ENCODE measurements at regions not wholly inside any gene's neighbourhood (a gene's known extent, or its start where the extent isn't known, plus 50 kb on each side); places are given as distances from the start of the nearest gene placed in this dataset.

DNA sequence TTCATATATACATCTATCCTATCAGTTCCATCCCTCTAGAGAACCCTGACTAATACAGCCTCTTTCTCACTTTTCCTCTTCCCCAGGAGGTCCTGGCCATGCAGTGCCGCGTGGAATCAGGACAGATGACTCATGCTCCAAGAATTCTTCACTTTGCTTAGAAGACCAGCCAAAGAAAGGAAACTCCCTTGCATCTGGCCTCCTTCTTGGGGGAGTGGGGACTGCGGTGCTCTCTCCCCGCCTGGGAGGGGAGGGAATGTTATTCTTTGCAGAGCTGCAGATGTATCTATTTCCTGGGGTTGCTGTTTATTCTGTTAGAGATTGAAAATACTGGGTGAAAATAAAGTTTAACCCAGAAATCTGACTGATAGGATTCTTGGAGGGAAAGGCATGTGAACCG, 111.5 kb upstream of the SH3BP4 start (continued):
- TF ChIP-seq, protein P1, sequence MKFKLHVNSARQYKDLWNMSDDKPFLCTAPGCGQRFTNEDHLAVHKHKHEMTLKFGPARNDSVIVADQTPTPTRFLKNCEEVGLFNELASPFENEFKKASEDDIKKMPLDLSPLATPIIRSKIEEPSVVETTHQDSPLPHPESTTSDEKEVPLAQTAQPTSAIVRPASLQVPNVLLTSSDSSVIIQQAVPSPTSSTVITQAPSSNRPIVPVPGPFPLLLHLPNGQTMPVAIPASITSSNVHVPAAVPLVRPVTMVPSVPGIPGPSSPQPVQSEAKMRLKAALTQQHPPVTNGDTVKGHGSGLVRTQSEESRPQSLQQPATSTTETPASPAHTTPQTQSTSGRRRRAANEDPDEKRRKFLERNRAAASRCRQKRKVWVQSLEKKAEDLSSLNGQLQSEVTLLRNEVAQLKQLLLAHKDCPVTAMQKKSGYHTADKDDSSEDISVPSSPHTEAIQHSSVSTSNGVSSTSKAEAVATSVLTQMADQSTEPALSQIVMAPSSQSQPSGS (tag by site-specific recombination; IDR thresholded peaks at IDR 0.05; ENCODE audit: low read depth): no peak
- TF ChIP-seq ZNF837 (tag by site-specific recombination; IDR thresholded peaks at IDR 0.05): no peak
- TF ChIP-seq ZNF510 (tag by site-specific recombination; IDR thresholded peaks at IDR 0.05; ENCODE audit: insufficient replicate concordance): no peak
- TF ChIP-seq, protein P2, sequence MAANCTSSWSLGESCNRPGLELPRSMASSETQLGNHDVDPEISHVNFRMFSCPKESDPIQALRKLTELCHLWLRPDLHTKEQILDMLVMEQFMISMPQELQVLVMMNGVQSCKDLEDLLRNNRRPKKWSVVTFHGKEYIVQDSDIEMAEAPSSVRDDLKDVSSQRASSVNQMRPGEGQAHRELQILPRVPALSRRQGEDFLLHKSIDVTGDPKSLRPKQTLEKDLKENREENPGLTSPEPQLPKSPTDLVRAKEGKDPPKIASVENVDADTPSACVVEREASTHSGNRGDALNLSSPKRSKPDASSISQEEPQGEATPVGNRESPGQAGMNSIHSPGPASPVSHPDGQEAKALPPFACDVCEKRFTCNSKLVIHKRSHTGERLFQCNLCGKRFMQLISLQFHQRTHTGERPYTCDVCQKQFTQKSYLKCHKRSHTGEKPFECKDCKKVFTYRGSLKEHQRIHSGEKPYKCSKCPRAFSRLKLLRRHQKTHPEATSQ (tag by site-specific recombination; IDR thresholded peaks at IDR 0.05): no peak
- TF ChIP-seq, protein P3, sequence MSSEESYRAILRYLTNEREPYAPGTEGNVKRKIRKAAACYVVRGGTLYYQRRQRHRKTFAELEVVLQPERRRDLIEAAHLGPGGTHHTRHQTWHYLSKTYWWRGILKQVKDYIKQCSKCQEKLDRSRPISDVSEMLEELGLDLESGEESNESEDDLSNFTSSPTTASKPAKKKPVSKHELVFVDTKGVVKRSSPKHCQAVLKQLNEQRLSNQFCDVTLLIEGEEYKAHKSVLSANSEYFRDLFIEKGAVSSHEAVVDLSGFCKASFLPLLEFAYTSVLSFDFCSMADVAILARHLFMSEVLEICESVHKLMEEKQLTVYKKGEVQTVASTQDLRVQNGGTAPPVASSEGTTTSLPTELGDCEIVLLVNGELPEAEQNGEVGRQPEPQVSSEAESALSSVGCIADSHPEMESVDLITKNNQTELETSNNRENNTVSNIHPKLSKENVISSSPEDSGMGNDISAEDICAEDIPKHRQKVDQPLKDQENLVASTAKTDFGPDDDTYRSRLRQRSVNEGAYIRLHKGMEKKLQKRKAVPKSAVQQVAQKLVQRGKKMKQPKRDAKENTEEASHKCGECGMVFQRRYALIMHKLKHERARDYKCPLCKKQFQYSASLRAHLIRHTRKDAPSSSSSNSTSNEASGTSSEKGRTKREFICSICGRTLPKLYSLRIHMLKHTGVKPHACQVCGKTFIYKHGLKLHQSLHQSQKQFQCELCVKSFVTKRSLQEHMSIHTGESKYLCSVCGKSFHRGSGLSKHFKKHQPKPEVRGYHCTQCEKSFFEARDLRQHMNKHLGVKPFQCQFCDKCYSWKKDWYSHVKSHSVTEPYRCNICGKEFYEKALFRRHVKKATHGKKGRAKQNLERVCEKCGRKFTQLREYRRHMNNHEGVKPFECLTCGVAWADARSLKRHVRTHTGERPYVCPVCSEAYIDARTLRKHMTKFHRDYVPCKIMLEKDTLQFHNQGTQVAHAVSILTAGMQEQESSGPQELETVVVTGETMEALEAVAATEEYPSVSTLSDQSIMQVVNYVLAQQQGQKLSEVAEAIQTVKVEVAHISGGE (tag by site-specific recombination; conservative IDR thresholded peaks at IDR 0.05; ENCODE audit: low read depth): no peak; the same call in 1 of the 2 replicates
- TF ChIP-seq ZNF140 (tag by site-specific recombination; IDR thresholded peaks at IDR 0.05): no peak
- TF ChIP-seq ZNF621 (tag by site-specific recombination; IDR thresholded peaks at IDR 0.05): no peak
- TF ChIP-seq ZNF202 (tag by site-specific recombination; IDR thresholded peaks at IDR 0.05; ENCODE audit: borderline replicate concordance): no peak
- no peak for TF ChIP-seq ZNF549 (tag by site-specific recombination; IDR thresholded peaks at IDR 0.05)
- TF ChIP-seq, protein P4, sequence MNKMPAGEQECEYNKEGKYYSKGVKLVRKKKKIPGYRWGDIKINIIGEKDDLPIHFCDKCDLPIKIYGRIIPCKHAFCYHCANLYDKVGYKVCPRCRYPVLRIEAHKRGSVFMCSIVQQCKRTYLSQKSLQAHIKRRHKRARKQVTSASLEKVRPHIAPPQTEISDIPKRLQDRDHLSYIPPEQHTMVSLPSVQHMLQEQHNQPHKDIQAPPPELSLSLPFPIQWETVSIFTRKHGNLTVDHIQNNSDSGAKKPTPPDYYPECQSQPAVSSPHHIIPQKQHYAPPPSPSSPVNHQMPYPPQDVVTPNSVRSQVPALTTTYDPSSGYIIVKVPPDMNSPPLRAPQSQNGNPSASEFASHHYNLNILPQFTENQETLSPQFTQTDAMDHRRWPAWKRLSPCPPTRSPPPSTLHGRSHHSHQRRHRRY (tag by site-specific recombination; IDR thresholded peaks at IDR 0.05): no peak
- no peak for TF ChIP-seq ZSCAN23 (tag by site-specific recombination; IDR thresholded peaks at IDR 0.05)
- peak; percentile 96 for TF ChIP-seq MZF1 (tag by site-specific recombination; IDR thresholded peaks at IDR 0.05; ENCODE audit: borderline replicate concordance)
- TF ChIP-seq, protein P5, sequence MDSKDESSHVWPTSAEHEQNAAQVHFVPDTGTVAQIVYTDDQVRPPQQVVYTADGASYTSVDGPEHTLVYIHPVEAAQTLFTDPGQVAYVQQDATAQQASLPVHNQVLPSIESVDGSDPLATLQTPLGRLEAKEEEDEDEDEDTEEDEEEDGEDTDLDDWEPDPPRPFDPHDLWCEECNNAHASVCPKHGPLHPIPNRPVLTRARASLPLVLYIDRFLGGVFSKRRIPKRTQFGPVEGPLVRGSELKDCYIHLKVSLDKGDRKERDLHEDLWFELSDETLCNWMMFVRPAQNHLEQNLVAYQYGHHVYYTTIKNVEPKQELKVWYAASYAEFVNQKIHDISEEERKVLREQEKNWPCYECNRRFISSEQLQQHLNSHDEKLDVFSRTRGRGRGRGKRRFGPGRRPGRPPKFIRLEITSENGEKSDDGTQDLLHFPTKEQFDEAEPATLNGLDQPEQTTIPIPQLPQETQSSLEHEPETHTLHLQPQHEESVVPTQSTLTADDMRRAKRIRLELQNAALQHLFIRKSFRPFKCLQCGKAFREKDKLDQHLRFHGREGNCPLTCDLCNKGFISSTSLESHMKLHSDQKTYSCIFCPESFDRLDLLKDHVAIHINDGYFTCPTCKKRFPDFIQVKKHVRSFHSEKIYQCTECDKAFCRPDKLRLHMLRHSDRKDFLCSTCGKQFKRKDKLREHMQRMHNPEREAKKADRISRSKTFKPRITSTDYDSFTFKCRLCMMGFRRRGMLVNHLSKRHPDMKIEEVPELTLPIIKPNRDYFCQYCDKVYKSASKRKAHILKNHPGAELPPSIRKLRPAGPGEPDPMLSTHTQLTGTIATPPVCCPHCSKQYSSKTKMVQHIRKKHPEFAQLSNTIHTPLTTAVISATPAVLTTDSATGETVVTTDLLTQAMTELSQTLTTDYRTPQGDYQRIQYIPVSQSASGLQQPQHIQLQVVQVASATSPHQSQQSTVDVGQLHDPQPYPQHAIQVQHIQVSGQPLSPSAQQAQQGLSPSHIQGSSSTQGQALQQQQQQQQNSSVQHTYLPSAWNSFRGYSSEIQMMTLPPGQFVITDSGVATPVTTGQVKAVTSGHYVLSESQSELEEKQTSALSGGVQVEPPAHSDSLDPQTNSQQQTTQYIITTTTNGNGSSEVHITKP (tag by site-specific recombination; IDR thresholded peaks at IDR 0.05): peak; percentile 41
- TF ChIP-seq ZBTB48 (tag by site-specific recombination; IDR thresholded peaks at IDR 0.05): peak; percentile 22; the same call in 1 of the 2 replicates
- TF ChIP-seq ZNF600 (tag by site-specific recombination; IDR thresholded peaks at IDR 0.05): 0 out of 2 replicates have a peak, but pooled peaks have one; percentile 14
- TF ChIP-seq, protein P6, sequence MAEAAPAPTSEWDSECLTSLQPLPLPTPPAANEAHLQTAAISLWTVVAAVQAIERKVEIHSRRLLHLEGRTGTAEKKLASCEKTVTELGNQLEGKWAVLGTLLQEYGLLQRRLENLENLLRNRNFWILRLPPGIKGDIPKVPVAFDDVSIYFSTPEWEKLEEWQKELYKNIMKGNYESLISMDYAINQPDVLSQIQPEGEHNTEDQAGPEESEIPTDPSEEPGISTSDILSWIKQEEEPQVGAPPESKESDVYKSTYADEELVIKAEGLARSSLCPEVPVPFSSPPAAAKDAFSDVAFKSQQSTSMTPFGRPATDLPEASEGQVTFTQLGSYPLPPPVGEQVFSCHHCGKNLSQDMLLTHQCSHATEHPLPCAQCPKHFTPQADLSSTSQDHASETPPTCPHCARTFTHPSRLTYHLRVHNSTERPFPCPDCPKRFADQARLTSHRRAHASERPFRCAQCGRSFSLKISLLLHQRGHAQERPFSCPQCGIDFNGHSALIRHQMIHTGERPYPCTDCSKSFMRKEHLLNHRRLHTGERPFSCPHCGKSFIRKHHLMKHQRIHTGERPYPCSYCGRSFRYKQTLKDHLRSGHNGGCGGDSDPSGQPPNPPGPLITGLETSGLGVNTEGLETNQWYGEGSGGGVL (tag by site-specific recombination; IDR thresholded peaks at IDR 0.05): peak; percentile 62; the same call in 1 of the 2 replicates
- no peak for TF ChIP-seq ZNF785 (tag by site-specific recombination; IDR thresholded peaks at IDR 0.05)
- no peak for TF ChIP-seq ZNF585B (tag by site-specific recombination; IDR thresholded peaks at IDR 0.05)
- TF ChIP-seq OSR2 (tag by site-specific recombination; IDR thresholded peaks at IDR 0.05): no peak
- no peak for TF ChIP-seq ZNF670 (tag by site-specific recombination; IDR thresholded peaks at IDR 0.05; ENCODE audit: low read depth)
- no peak for TF ChIP-seq ZNF169 (tag by site-specific recombination; IDR thresholded peaks at IDR 0.05)
- no peak for TF ChIP-seq ZNF175 (tag by site-specific recombination; IDR thresholded peaks at IDR 0.05)
- TF ChIP-seq PRDM1 (tag by site-specific recombination; IDR thresholded peaks at IDR 0.05): peak; percentile 83
- TF ChIP-seq, protein P7, sequence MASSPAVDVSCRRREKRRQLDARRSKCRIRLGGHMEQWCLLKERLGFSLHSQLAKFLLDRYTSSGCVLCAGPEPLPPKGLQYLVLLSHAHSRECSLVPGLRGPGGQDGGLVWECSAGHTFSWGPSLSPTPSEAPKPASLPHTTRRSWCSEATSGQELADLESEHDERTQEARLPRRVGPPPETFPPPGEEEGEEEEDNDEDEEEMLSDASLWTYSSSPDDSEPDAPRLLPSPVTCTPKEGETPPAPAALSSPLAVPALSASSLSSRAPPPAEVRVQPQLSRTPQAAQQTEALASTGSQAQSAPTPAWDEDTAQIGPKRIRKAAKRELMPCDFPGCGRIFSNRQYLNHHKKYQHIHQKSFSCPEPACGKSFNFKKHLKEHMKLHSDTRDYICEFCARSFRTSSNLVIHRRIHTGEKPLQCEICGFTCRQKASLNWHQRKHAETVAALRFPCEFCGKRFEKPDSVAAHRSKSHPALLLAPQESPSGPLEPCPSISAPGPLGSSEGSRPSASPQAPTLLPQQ (tag by site-specific recombination; IDR thresholded peaks at IDR 0.05): peak; percentile 35; the same call in 1 of the 2 replicates
- TF ChIP-seq ZBTB20 (tag by site-specific recombination; IDR thresholded peaks at IDR 0.05): no peak

Data from HEK293 (cell line).